SKM-1 treated with dmso at 0.1 percent for 144 hours (cell line): ENCODE measurements at regions not wholly inside any gene's neighbourhood (a gene's known extent, or its start where the extent isn't known, plus 50 kb on each side); places are given as distances from the start of the nearest gene placed in this dataset.

Source experiments
- DNase-seq: peaks from one replicate; lab custom pipeline; 2025; ENCODE audit not compliant: unreplicated experiment; lab: John Stamatoyannopoulos, UW

GRCh38 chr6:54632984-54633565 is 213.5 kb upstream of the FAM83B start:
- no peak for DNase-seq

- DNase-seq: no peak
These were observed 213.0 kb upstream of the FAM83B start for GRCh38 chr6:54633601-54634000.

- no peak for DNase-seq
These were observed 205.7 kb upstream of the FAM83B start for GRCh38 chr6:54640911-54641310.

- no peak for DNase-seq
These were observed 200.3 kb upstream of the FAM83B start for GRCh38 chr6:54646069-54646950.

- no peak for DNase-seq
These were observed 199.5 kb upstream of the FAM83B start for GRCh38 chr6:54646951-54647664.

- no peak for DNase-seq
These were observed 192.2 kb upstream of the FAM83B start for GRCh38 chr6:54654381-54654780.

GRCh38 chr6:54655162-54655561 is 191.4 kb upstream of the FAM83B start:
- no peak for DNase-seq

GRCh38 chr6:54665278-54665677 is 181.3 kb upstream of the FAM83B start:
- DNase-seq: no peak

- no peak for DNase-seq
These were observed 166.0 kb upstream of the FAM83B start for GRCh38 chr6:54680531-54680930.

- no peak for DNase-seq
These were observed 165.3 kb upstream of the FAM83B start for GRCh38 chr6:54681267-54681666.

- DNase-seq: no peak
These were observed 164.6 kb upstream of the FAM83B start for GRCh38 chr6:54681987-54682386.

- no peak for DNase-seq
These were observed 157.0 kb upstream of the FAM83B start for GRCh38 chr6:54689620-54690019.

- DNase-seq: no peak
These were observed 156.0 kb upstream of the FAM83B start for GRCh38 chr6:54690596-54690995.

GRCh38 chr6:54694928-54695532 is 151.5 kb upstream of the FAM83B start:
- DNase-seq: no peak

GRCh38 chr6:54695815-54696214 is 150.8 kb upstream of the FAM83B start:
- DNase-seq: peak; percentile 53

GRCh38 chr6:54697424-54697823 is 149.1 kb upstream of the FAM83B start:
- DNase-seq: no peak

- DNase-seq: no peak
These were observed 147.6 kb upstream of the FAM83B start for GRCh38 chr6:54698974-54699373.

- no peak for DNase-seq
These were observed 146.4 kb upstream of the FAM83B start for GRCh38 chr6:54700158-54700557.

- DNase-seq: no peak
These were observed 143.8 kb upstream of the FAM83B start for GRCh38 chr6:54702772-54703171.

- DNase-seq: no peak
These were observed 140.2 kb upstream of the FAM83B start for GRCh38 chr6:54706391-54706790.

- no peak for DNase-seq
These were observed 139.5 kb upstream of the FAM83B start for GRCh38 chr6:54706844-54707605.
